Neural crest cell (in vitro differentiated cells): ENCODE measurements at regions not wholly inside any gene's neighbourhood (a gene's known extent, or its start where the extent isn't known, plus 50 kb on each side); places are given as distances from the start of the nearest gene placed in this dataset.
A peak's percentile ranks its signal among the peaks of the same experiment; 100 is the strongest.

ENCODE experiments used
- DNase-seq: peaks from one replicate; pipeline ENCODE4 v3.0.0; 2021; ENCODE audit warnings: low read depth, mixed read lengths, low spot score
- H3K27ac Mint-ChIP-seq: one replicate; pipeline ENCODE4 v1.8.0; 2021; ENCODE audit warnings: mild to moderate bottlenecking, mixed read lengths; ENCODE audit not compliant: unreplicated experiment
- H3K27me3 Mint-ChIP-seq: 2 replicates; pipeline ENCODE4 v1.8.0; 2021; ENCODE audit warnings: low read depth, mild to moderate bottlenecking, mixed read lengths
- H3K36me3 Mint-ChIP-seq: 2 replicates; pipeline ENCODE4 v1.8.0; 2021; ENCODE audit warnings: low read depth, mild to moderate bottlenecking, mixed read lengths
- H3K4me1 Mint-ChIP-seq: 2 replicates; pipeline ENCODE4 v1.8.0; 2021; ENCODE audit warnings: mixed read lengths
- H3K4me3 Mint-ChIP-seq: one replicate; pipeline ENCODE4 v1.8.0; 2021; ENCODE audit warnings: mild to moderate bottlenecking, mixed read lengths
- H3K9me3 Mint-ChIP-seq: 2 replicates; pipeline ENCODE4 v1.8.0; 2021; ENCODE audit warnings: mixed read lengths
- TF ChIP-seq, protein P1 (sequence below): fragments of 200-600 bp; sonication (generic); conservative IDR thresholded peaks from 2 replicates; pipeline ENCODE4 v1.5.0; 2021; ENCODE audit warnings: antibody characterized with exemption, mild to moderate bottlenecking

DNA sequence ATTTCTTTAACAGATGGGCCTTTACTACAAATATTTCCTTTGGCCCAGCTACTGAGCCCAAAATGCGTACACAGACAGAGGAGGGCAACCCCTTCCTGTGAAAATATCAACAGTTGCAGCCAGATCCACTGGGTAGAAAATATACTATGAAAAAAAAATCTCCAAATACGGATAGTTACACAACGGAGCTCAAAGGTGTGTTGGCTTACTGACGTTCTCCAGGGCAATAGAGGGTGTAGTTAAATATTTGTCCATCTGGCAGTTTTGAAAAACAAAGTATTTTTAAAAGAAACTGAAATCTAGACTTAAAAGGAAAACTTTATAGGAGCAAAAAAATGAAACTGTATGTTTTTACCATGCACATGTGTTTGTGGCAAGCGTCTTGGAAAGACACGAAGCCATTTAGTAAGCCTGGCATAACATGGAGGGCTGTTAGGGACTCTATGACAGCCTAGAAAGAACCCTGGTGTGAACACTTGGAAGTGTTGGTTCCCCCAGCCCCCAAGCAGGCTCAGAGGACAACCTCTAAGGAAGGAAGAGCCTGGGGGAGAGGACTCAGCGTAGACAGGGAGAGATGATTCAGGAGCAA lies 157.8 kb upstream of the TRPM3 start:
- Mint-ChIP-seq H3K9me3 (no peaks in the 10 kb centered on the region), H3K4me3 (no peak overlapping the region), H3K27me3 (no peaks in the 10 kb centered on the region), H3K4me1 (no peaks in the 10 kb centered on the region), H3K36me3 (no peaks in the 10 kb centered on the region), H3K27ac (no peak overlapping the region)
- TF ChIP-seq, protein P1, sequence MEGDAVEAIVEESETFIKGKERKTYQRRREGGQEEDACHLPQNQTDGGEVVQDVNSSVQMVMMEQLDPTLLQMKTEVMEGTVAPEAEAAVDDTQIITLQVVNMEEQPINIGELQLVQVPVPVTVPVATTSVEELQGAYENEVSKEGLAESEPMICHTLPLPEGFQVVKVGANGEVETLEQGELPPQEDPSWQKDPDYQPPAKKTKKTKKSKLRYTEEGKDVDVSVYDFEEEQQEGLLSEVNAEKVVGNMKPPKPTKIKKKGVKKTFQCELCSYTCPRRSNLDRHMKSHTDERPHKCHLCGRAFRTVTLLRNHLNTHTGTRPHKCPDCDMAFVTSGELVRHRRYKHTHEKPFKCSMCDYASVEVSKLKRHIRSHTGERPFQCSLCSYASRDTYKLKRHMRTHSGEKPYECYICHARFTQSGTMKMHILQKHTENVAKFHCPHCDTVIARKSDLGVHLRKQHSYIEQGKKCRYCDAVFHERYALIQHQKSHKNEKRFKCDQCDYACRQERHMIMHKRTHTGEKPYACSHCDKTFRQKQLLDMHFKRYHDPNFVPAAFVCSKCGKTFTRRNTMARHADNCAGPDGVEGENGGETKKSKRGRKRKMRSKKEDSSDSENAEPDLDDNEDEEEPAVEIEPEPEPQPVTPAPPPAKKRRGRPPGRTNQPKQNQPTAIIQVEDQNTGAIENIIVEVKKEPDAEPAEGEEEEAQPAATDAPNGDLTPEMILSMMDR: no peak
- DNase-seq: no peak

DNA sequence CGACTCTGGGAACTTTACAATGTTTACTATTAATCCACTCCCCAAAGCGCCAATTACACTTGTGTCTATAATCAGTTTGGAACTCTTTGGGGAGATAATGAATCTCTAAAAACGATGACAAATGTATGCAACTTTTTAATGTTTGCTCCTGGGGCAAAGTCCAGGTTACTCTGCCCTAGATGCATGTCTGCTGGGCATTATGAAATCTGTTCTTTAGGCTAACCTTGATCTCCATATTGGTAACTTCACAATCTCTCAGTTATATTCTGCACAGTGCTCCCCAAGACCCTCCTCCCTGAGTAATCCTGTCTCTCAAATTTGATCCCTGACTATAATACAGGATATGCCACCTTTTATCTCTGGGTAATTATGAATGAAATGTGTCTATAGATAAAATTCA lies 152.2 kb upstream of the TRPM3 start:
- Mint-ChIP-seq H3K36me3 (no peaks in the 10 kb centered on the region), H3K27ac (no peak overlapping the region), H3K4me1 (peaks cover 25% of the 10 kb centered on the region)

DNA sequence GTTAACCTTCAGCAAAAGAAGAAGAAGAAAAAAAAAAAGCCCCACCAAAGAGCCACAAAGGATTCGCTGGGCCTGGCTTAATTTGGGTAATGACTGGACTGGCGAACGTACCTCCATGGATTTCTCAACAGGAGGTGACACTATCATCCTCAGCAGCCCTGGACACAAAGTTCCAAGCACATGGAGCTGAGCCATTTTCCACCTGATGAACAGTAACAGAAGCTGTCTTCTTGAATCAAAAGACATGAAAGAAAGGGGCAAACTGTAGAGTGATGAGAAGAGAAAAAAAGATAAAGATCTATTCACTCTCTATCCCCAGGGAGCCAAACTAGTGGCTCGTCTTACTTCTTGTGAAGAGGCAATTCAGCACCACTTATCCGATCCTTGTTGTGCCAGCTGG lies 150.2 kb upstream of the TRPM3 start:
- Mint-ChIP-seq H3K27ac (peak overlapping the region; percentile 22), H3K36me3 (no peaks in the 10 kb centered on the region), H3K4me1 (peaks cover 25% of the 10 kb centered on the region), H3K4me3 (no peak overlapping the region), H3K27me3 (no peaks in the 10 kb centered on the region), H3K9me3 (no peaks in the 10 kb centered on the region)
- TF ChIP-seq, protein P1: no peak
- no peak for DNase-seq

More for the DNA sequence above, 152.2 kb upstream of the TRPM3 start:
- H3K27me3 Mint-ChIP-seq: no peaks in the 10 kb centered on the region
- H3K9me3 Mint-ChIP-seq: no peaks in the 10 kb centered on the region
- H3K4me3 Mint-ChIP-seq: no peak overlapping the region
- no peak for DNase-seq
- TF ChIP-seq, protein P1: no peak

DNA sequence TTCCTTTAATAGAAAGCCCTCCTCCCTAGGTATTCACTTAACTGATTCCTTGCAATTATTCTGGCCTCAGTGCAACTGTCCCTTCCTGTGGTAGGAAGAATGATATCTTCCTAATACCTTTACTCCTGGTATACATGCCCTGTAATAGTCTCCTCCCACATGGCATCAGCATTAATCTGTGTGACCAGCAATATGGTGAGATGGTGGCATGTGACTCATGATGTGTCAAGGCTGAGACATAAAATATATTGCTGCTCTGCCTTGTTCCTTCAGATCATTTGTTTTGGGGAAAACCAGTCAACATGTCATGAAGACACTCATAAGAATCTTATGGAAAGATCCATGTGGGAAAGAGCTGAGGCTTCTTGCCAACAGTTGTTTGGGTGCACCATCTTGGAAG lies 149.1 kb upstream of the TRPM3 start:
- H3K4me1 Mint-ChIP-seq: peaks cover 25% of the 10 kb centered on the region
- H3K27me3 Mint-ChIP-seq: no peaks in the 10 kb centered on the region
- no peak overlapping the region for H3K27ac Mint-ChIP-seq
- no peaks in the 10 kb centered on the region for H3K36me3 Mint-ChIP-seq
- TF ChIP-seq, protein P1: no peak
- DNase-seq: no peak
- no peaks in the 10 kb centered on the region for H3K9me3 Mint-ChIP-seq
- H3K4me3 Mint-ChIP-seq: no peak overlapping the region

DNA sequence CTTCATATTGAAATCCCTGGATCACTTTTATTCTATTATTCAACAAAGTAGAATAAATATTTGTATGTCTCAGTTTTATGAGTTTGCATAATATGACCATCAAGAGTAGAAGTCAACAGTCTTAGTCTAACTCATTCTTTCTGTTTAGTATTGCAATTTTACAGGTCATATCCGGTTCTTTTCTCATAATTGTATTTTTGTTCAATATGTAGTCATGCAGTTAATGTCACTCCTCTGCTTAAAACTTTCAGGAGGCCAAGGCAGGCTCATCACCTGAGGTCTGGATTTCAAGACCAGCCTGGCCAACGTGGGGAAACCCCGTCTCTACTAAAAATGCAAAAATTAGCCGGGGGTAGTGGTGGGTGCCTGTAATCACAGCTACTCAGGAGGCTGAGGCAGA lies 148.4 kb upstream of the TRPM3 start:
- Mint-ChIP-seq H3K4me3 (no peak overlapping the region), H3K27me3 (no peaks in the 10 kb centered on the region), H3K27ac (peak overlapping the region; percentile 95), H3K9me3 (no peaks in the 10 kb centered on the region), H3K36me3 (no peaks in the 10 kb centered on the region), H3K4me1 (peaks cover 25% of the 10 kb centered on the region)
- TF ChIP-seq, protein P1: no peak
- no peak for DNase-seq
